Loucy (cell line): ENCODE measurements at regions not wholly inside any gene's neighbourhood (a gene's known extent, or its start where the extent isn't known, plus 50 kb on each side); places are given as distances from the start of the nearest gene placed in this dataset.

Source experiments
- H2AFZ ChIP-seq: fragments of 200-600 bp; sonication (generic); 2 replicates; pipeline ENCODE4 v1.6.0; 2016; ENCODE audit warnings: antibody characterized with exemption, mild to moderate bottlenecking, low read length, moderate library complexity
- H3F3A ChIP-seq: fragments of 200-600 bp; 2 replicates; pipeline ENCODE4 v1.6.0; 2016; ENCODE audit warnings: antibody characterized with exemption, low read depth, mild to moderate bottlenecking
- H3K27me3 ChIP-seq: fragments of 200-600 bp; sonication (generic); 2 replicates; pipeline ENCODE4 v1.6.1; 2014; ENCODE audit warnings: low read length, mild to moderate bottlenecking; ENCODE audit not compliant: insufficient read depth, poor library complexity, severe bottlenecking
- H3K36me3 ChIP-seq: fragments of 200-600 bp; sonication (generic); 2 replicates; pipeline ENCODE4 v1.6.1; 2016; ENCODE audit warnings: low read length; ENCODE audit not compliant: insufficient read depth
- H3K4me1 ChIP-seq: fragments of 200-600 bp; sonication (generic); 2 replicates; pipeline ENCODE4 v1.5.1; 2014; ENCODE audit warnings: low read length, mild to moderate bottlenecking; ENCODE audit not compliant: insufficient read depth, poor library complexity, severe bottlenecking
- H3K4me2 ChIP-seq: fragments of 200-600 bp; sonication (generic); 2 replicates; pipeline ENCODE4 v1.6.0; 2014; ENCODE audit warnings: antibody characterized with exemption, low read length, low read depth, mild to moderate bottlenecking; ENCODE audit not compliant: poor library complexity, severe bottlenecking
- H3K4me3 ChIP-seq: fragments of 200-600 bp; sonication (generic); 2 replicates; pipeline ENCODE4 v1.5.1; 2014; ENCODE audit warnings: low read length, mild to moderate bottlenecking, mixed read lengths; ENCODE audit not compliant: poor library complexity, severe bottlenecking
- H3K79me2 ChIP-seq: fragments of 200-600 bp; sonication (generic); 2 replicates; pipeline ENCODE4 v1.6.1; 2014; ENCODE audit warnings: low read length; ENCODE audit not compliant: insufficient read depth
- H3K9ac ChIP-seq: fragments of 200-600 bp; sonication (generic); 2 replicates; pipeline ENCODE4 v1.6.0; 2014; ENCODE audit warnings: mild to moderate bottlenecking, low read depth, low read length, moderate library complexity; ENCODE audit not compliant: poor library complexity, severe bottlenecking
- H3K9me2 ChIP-seq: fragments of 200-600 bp; sonication (generic); replicated peaks from 2 replicates; pipeline ENCODE4 v1.6.1; 2016; ENCODE audit warnings: low read depth, low read length, mixed read lengths
- H3K9me3 ChIP-seq: fragments of 200-600 bp; sonication (generic); 2 replicates; pipeline ENCODE4 v1.6.1; 2014; ENCODE audit warnings: mild to moderate bottlenecking, antibody characterized with exemption, low read length, low read depth; ENCODE audit not compliant: insufficient read depth
- H4K20me1 ChIP-seq: fragments of 200-600 bp; sonication (generic); 2 replicates; pipeline ENCODE4 v1.6.0; 2014; ENCODE audit warnings: antibody characterized with exemption, low read length, mild to moderate bottlenecking; ENCODE audit not compliant: insufficient read depth, poor library complexity, severe bottlenecking
- EZH2phosphoT487 ChIP-seq: fragments of 200-600 bp; IDR thresholded peaks from 2 replicates; pipeline ENCODE4 v1.6.1; 2018; ENCODE audit warnings: antibody characterized with exemption, mild to moderate bottlenecking, moderate library complexity, borderline replicate concordance
- TF ChIP-seq, protein P1 (sequence below): fragments of 200-600 bp; sonication (generic); conservative IDR thresholded peaks from 2 replicates; pipeline ENCODE4 v1.5.1; 2014; ENCODE audit warnings: mild to moderate bottlenecking, antibody characterized with exemption, low read length

DNA sequence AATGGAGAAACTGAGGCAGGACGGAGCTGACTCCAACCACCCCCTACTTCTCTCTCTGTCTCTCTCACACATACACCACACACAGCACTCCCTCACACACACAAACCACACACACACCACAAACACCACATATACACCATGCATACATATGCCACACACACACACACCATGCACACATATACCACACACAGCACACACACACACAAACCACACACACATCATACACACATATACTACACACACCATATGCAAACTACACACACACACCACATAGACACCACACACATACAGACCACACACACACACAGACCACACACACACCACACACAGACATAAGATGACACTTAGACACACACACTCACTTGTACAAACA lies 94.3 kb downstream of the RIPK4 start:
- Histone ChIP-seq H3K4me3 (no peak overlapping the region), H3K36me3 (no peaks in the 10 kb centered on the region), H3K4me1 (peaks cover 18% of the 10 kb centered on the region), H3F3A (no peaks in the 10 kb centered on the region), H3K9ac (no peak overlapping the region), H3K79me2 (no peaks in the 10 kb centered on the region), H4K20me1 (no peaks in the 10 kb centered on the region), H3K4me2 (peak overlapping the region; percentile 12), H3K9me3 (no peaks in the 10 kb centered on the region), H3K9me2 (no peaks in the 10 kb centered on the region), H2AFZ (no peak overlapping the region), H3K27me3 (no peaks in the 10 kb centered on the region)
- TF ChIP-seq, protein P1, sequence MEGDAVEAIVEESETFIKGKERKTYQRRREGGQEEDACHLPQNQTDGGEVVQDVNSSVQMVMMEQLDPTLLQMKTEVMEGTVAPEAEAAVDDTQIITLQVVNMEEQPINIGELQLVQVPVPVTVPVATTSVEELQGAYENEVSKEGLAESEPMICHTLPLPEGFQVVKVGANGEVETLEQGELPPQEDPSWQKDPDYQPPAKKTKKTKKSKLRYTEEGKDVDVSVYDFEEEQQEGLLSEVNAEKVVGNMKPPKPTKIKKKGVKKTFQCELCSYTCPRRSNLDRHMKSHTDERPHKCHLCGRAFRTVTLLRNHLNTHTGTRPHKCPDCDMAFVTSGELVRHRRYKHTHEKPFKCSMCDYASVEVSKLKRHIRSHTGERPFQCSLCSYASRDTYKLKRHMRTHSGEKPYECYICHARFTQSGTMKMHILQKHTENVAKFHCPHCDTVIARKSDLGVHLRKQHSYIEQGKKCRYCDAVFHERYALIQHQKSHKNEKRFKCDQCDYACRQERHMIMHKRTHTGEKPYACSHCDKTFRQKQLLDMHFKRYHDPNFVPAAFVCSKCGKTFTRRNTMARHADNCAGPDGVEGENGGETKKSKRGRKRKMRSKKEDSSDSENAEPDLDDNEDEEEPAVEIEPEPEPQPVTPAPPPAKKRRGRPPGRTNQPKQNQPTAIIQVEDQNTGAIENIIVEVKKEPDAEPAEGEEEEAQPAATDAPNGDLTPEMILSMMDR: no peak
- TF ChIP-seq EZH2phosphoT487: no peak

DNA sequence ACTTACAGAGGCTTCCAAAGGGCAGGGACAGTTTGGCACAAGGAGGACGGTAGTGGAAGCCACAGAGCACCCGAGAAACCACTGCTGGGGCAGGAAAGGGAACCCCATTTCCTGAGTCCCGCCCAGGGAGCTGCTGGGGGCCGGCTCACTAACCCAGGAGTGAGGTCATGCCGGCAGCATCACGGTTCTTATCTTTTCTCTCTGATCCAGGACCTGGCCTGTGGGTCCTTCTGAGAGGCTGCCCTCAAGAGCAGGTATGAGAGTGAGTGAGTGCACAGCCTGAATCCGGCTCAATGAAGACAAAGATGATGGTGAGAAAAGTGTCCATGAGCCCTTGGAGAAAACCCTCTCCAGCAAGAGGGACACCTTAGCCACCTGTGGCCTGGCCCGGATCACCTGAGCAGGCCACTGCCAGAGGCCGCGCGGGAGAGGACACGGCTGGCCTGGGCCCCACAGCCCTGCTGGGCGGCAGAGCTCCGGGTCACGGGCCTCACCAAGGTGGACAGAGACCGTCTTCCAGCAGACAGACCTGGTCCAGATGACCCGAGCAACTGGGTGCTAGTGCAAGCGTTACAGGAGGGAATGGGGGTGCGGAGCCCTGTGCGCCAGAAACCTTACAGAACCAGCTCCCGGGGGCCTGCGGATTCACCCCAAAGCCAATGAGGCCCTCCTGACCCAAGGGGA lies 94.9 kb downstream of the RIPK4 start:
- no peaks in the 10 kb centered on the region for H3K9me3 ChIP-seq
- peak overlapping the region; percentile 12 for H3K4me2 ChIP-seq

DNA sequence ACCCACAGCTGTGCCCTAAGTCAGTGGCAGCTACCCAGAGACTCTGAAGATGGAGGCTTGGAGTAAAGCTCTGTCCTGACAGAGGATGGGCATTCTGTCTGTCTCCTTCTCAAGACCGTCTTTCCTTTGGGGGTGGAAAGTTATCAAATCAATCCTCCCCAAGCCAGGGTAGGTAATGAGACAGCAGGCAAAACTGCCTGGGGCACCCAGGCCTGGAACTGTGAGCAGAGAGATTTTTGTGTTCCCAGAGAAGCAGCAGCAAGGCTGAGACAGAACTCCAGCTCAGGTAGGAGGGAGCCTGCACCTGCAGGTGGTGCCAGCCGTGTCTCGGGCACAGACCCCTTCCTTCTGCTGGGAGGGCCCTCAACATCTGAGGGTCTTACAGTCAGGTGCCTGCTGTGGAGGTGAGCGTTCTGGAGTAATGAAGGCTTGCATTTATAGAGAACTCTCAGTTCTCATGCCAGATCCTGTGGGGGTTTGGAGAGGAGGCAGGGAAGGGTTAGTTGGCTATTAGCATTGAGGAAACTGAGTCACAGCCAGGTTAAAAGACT lies 95.6 kb downstream of the RIPK4 start:
- H3K36me3 ChIP-seq: no peaks in the 10 kb centered on the region
- H3K9me2 ChIP-seq: no peaks in the 10 kb centered on the region
- H3K9ac ChIP-seq: no peak overlapping the region
- H4K20me1 ChIP-seq: no peaks in the 10 kb centered on the region
- H2AFZ ChIP-seq: no peak overlapping the region
- H3K4me3 ChIP-seq: no peak overlapping the region
- TF ChIP-seq, protein P1: no peak
- no peak for TF ChIP-seq EZH2phosphoT487
- peaks cover 14% of the 10 kb centered on the region for H3K4me1 ChIP-seq
- H3K27me3 ChIP-seq: no peaks in the 10 kb centered on the region
- H3K79me2 ChIP-seq: no peaks in the 10 kb centered on the region
- peak overlapping the region; percentile 12 for H3K4me2 ChIP-seq
- no peaks in the 10 kb centered on the region for H3F3A ChIP-seq
- H3K9me3 ChIP-seq: no peaks in the 10 kb centered on the region

More for the DNA sequence above, 94.9 kb downstream of the RIPK4 start:
- H3K4me1 ChIP-seq: peaks cover 14% of the 10 kb centered on the region
- H3K9me2 ChIP-seq: no peaks in the 10 kb centered on the region
- no peak overlapping the region for H2AFZ ChIP-seq
- no peak for TF ChIP-seq EZH2phosphoT487
- TF ChIP-seq, protein P1: no peak
- H3K79me2 ChIP-seq: no peaks in the 10 kb centered on the region
- no peak overlapping the region for H3K9ac ChIP-seq
- H3K4me3 ChIP-seq: no peak overlapping the region
- no peaks in the 10 kb centered on the region for H3K27me3 ChIP-seq
- no peaks in the 10 kb centered on the region for H3K36me3 ChIP-seq
- no peaks in the 10 kb centered on the region for H4K20me1 ChIP-seq
- H3F3A ChIP-seq: no peaks in the 10 kb centered on the region
